OCI-LY7 (cell line): ENCODE measurements at regions not wholly inside any gene's neighbourhood (a gene's known extent, or its start where the extent isn't known, plus 50 kb on each side); places are given as distances from the start of the nearest gene placed in this dataset.

Experiments used
- BruUV-seq: library from RNA; stranded (reverse); fragments of 400-500 nt; replicated peaks from 2 replicates; lab custom pipeline; 2021; lab: Mats Ljungman, UMichigan
- CTCF ChIA-PET: fragments of 300-600 bp; sonication (Branson Sonifier 250); formaldehyde crosslinking; loops from one replicate; lab custom pipeline; 2022; ENCODE audit warnings: antibody characterized with exemption; ENCODE audit not compliant: unreplicated experiment; lab: Charles Lee
- POLR2A ChIA-PET: fragments of 300-600 bp; sonication (Branson Sonifier 250); formaldehyde crosslinking; loops from one replicate; lab custom pipeline; 2022; ENCODE audit warnings: antibody characterized with exemption; lab: Charles Lee
- DNase-seq: peaks from one replicate; pipeline ENCODE4 v3.0.0-alpha.2; 2015; ENCODE audit warnings: low spot score
- H2AFZ ChIP-seq: fragments of 200-600 bp; sonication (generic), shearing (Covaris generic); 2 replicates; pipeline ENCODE4 v1.6.1; 2014; ENCODE audit warnings: mild to moderate bottlenecking, antibody characterized with exemption, low read length, moderate library complexity
- H3K27ac ChIP-seq: fragments of 200-600 bp; sonication (generic); 2 replicates; pipeline ENCODE4 v1.5.1; 2014; ENCODE audit warnings: mixed run types, low read depth, mild to moderate bottlenecking, moderate library complexity, low read length, inconsistent platforms; ENCODE audit not compliant: poor library complexity, severe bottlenecking
- H3K36me3 ChIP-seq: fragments of 200-600 bp; sonication (generic); 2 replicates; pipeline ENCODE4 v1.6.1; 2014; ENCODE audit warnings: mild to moderate bottlenecking, antibody characterized with exemption, low read length, moderate library complexity, mixed read lengths; ENCODE audit not compliant: insufficient read depth
- H3K4me1 ChIP-seq: fragments of 200-600 bp; sonication (generic); 2 replicates; pipeline ENCODE4 v1.5.1; 2014; ENCODE audit warnings: mild to moderate bottlenecking, low read length; ENCODE audit not compliant: insufficient read depth, poor library complexity, severe bottlenecking
- H3K4me2 ChIP-seq: fragments of 200-600 bp; sonication (generic); 2 replicates; pipeline ENCODE4 v1.6.1; 2014; ENCODE audit warnings: mild to moderate bottlenecking, low read length
- H3K4me3 ChIP-seq: fragments of 200-600 bp; sonication (generic); 2 replicates; pipeline ENCODE4 v1.5.1; 2014; ENCODE audit warnings: mild to moderate bottlenecking, low read depth, low read length; ENCODE audit not compliant: poor library complexity, severe bottlenecking
- H3K79me2 ChIP-seq: fragments of 200-600 bp; sonication (generic); 2 replicates; pipeline ENCODE4 v1.6.1; 2016; ENCODE audit warnings: low read depth, mild to moderate bottlenecking, low read length, moderate library complexity, mixed read lengths; ENCODE audit not compliant: insufficient read depth
- H3K9me2 ChIP-seq: fragments of 200-600 bp; sonication (generic); 2 replicates; pipeline ENCODE4 v1.6.1; 2016; ENCODE audit warnings: mild to moderate bottlenecking, low read length, mixed read lengths; ENCODE audit not compliant: insufficient read depth
- H3K9me3 ChIP-seq: fragments of 200-600 bp; sonication (generic); 2 replicates; pipeline ENCODE4 v1.6.1; 2014; ENCODE audit warnings: mild to moderate bottlenecking, mixed run types, low read length, mixed read lengths
- H4K20me1 ChIP-seq: fragments of 200-600 bp; sonication (generic); 2 replicates; pipeline ENCODE4 v1.6.1; 2014; ENCODE audit warnings: mild to moderate bottlenecking, antibody characterized with exemption, low read length, moderate library complexity, mixed read lengths; ENCODE audit not compliant: insufficient read depth
- CTCF ChIP-seq: fragments of 200-600 bp; sonication (generic); conservative IDR thresholded peaks from 2 replicates; pipeline ENCODE4 v1.5.1; 2014; ENCODE audit warnings: mild to moderate bottlenecking, antibody characterized with exemption, low read length, moderate library complexity, mixed read lengths
- EZH2phosphoT487 ChIP-seq: fragments of 200-600 bp; sonication (generic); IDR thresholded peaks from 2 replicates; pipeline ENCODE4 v1.6.1; 2018; ENCODE audit warnings: low read depth, borderline replicate concordance, mild to moderate bottlenecking, mixed run types, antibody characterized with exemption, low read length, moderate library complexity, mixed read lengths
- intact Hi-C: fragments of 100-400 bp; cut with micrococcal nuclease; formaldehyde crosslinking; loops from one replicate; pipeline ENCODE4 v1.10.0; 2022; ENCODE audit not compliant: unreplicated experiment

DNA sequence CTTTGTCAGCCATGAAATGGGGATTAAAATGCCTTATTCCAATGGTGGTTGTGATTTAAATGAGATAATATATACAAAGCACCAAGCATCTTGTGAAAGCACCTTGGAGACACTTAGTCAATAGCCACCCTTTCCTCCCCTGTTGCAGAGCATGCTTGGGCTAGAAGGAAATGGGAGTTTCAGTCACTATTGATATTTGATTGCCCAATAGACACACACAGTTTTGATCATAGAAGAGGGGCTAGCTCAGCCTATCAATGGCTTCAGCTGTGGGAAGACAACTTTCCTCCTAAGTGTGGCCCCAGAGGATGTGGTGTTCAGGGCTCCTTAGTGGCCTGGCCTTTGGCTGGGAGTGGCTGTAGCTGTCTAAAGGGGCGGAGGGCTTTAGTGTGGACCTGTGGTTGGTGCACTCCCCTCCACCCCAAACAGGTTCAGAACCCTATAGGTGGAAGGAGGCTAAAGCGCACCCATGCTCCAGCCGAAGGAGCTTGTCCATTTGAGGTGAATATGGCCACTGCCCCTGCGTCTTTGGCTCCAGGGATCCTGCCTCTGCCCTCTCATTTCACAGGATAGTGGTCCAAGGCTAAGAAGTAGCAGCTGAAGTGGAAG is 132.3 kb downstream of the TMEM30B start:
- H3K4me1 ChIP-seq, result no peaks in the 10 kb centered on the region
- H2AFZ ChIP-seq, result no peak overlapping the region
- TF ChIP-seq EZH2phosphoT487 (no peak), CTCF (no peak)
- intact Hi-C loops, result no loop called here
- H3K9me2 ChIP-seq, result no peaks in the 10 kb centered on the region
- DNase-seq, result no peak
- 0 out of 2 replicates have a peak, but pooled peaks cover 6% of the 10 kb centered on the region for H3K9me3 ChIP-seq
- H3K4me2 ChIP-seq, result no peak overlapping the region
- no peak overlapping the region for H3K27ac ChIP-seq
- no peaks in the 10 kb centered on the region for H3K79me2 ChIP-seq
- H4K20me1 ChIP-seq, result no peaks in the 10 kb centered on the region
- no peak overlapping the region for H3K4me3 ChIP-seq
- H3K36me3 ChIP-seq, result no peaks in the 10 kb centered on the region
- ChIA-PET CTCF (no interaction called here), POLR2A (no interaction called here)
- no TSS peak for BruUV-seq

DNA sequence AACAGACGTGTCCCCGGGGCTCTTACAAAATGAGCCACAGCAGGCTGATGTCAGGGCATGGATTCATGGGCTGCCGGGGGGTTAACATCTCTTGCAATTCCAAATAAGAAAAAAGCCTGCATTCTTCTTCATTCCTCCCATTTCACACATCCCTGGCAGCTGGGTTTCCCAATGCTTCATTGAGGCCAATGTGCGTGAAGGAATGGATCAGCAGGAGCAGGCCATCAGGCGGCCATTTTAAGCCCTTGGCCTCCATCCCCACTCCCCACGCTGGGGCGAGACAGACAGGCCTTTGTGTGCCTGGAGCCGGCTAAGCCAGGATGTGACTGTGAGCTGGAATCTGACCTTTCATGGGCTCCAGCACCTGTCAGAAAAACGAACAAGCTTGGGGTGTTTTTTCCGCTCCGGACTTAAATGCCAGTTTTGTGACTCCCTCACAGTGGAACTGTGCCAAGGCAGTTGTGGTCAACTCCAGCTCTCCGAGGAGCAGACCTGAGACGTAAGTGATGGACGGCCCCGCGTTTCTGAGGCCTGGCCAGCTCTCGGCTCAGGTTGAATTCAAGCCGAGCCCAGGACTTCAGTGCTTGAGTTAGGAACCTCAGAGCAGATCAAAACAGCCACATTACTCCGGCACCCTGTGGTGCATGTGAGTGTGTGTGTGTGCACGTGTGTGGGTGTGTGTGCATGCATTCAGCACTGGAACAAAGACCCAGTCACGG is 133.1 kb downstream of the TMEM30B start:
- no peak overlapping the region for H3K4me3 ChIP-seq
- H3K79me2 ChIP-seq, result no peaks in the 10 kb centered on the region
- H3K4me2 ChIP-seq, result no peak overlapping the region
- no peak overlapping the region for H2AFZ ChIP-seq
- DNase-seq, result no peak
- POLR2A ChIA-PET, result interaction anchor here (0.6 kb wide), 1 partner anchor 181 kb away, joined by 3 read pairs; no protein-coding TSS in a partner anchor
- H3K27ac ChIP-seq, result no peak overlapping the region
- no peaks in the 10 kb centered on the region for H3K4me1 ChIP-seq
- CTCF ChIA-PET, result no interaction called here
- no peaks in the 10 kb centered on the region for H3K36me3 ChIP-seq
- no peaks in the 10 kb centered on the region for H4K20me1 ChIP-seq
- 0 out of 2 replicates have a peak, but pooled peaks cover 6% of the 10 kb centered on the region for H3K9me3 ChIP-seq
- intact Hi-C loops, result no loop called here
- no TSS peak for BruUV-seq
- H3K9me2 ChIP-seq, result no peaks in the 10 kb centered on the region
- no peak for TF ChIP-seq EZH2phosphoT487
- no peak for TF ChIP-seq CTCF

DNA sequence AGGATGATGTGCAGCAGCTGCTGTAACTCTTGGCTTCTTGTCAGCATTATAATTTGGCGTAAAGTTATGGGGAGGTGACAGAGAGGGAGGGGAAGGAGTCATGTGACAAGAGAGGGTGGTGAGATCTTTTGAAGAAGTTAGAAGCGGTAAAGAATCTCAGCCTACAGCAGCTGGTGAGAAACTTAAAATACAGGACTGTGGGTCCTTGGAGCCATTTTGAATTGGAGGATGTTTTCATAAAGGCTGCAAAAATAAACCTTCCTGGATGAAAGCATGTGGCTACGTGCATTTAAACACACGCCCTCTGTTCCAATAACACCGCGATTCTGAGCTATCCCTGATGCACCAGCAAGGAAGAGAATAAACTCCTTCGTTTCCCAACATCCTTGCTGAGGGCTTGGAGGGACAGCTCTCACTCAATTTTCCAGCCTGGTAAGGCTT is 133.7 kb downstream of the TMEM30B start:
- ChIA-PET POLR2A (interaction anchor here (0.6 kb wide), 2 partner anchors 181 to 488 kb away, joined by 3 read pairs; no protein-coding TSS in a partner anchor), CTCF (no interaction called here)
- H4K20me1 ChIP-seq, result no peaks in the 10 kb centered on the region
- intact Hi-C loops, result no loop called here
- H3K9me2 ChIP-seq, result no peaks in the 10 kb centered on the region
- 0 out of 2 replicates have a peak, but pooled peaks cover 9% of the 10 kb centered on the region for H3K9me3 ChIP-seq
- H3K4me3 ChIP-seq, result no peak overlapping the region
- H3K79me2 ChIP-seq, result no peaks in the 10 kb centered on the region
- H3K36me3 ChIP-seq, result no peaks in the 10 kb centered on the region
- no peak overlapping the region for H3K27ac ChIP-seq
- TF ChIP-seq EZH2phosphoT487, result no peak
- TF ChIP-seq CTCF, result no peak
- BruUV-seq, result no TSS peak
- no peak overlapping the region for H3K4me2 ChIP-seq
- no peak for DNase-seq
- no peaks in the 10 kb centered on the region for H3K4me1 ChIP-seq
- no peak overlapping the region for H2AFZ ChIP-seq
